Ectodermal cell (in vitro differentiated cells): ENCODE measurements at regions not wholly inside any gene's neighbourhood (a gene's known extent, or its start where the extent isn't known, plus 50 kb on each side); places are given as distances from the start of the nearest gene placed in this dataset.
"Not testable (repeated sequence)": the region's sequence is repeated elsewhere in the genome, so short reads cannot be mapped to it uniquely, and the experiment has no call there.

ENCODE experiments used
- H3K27ac ChIP-seq: 2 replicates; pipeline ENCODE4 v1.7.0; 2013; ENCODE audit warnings: mild to moderate bottlenecking, low read depth, low read length; ENCODE audit not compliant: insufficient read depth, poor library complexity, severe bottlenecking
- H3K27me3 ChIP-seq: 2 replicates; pipeline ENCODE4 v1.7.0; 2013; ENCODE audit warnings: mild to moderate bottlenecking, low read length; ENCODE audit not compliant: insufficient read depth, control insufficient read depth, poor library complexity, severe bottlenecking
- H3K36me3 ChIP-seq: one replicate; pipeline ENCODE4 v1.7.0; 2013; ENCODE audit warnings: low read length; ENCODE audit not compliant: control insufficient read depth, insufficient read depth
- H3K4me1 ChIP-seq: one replicate; pipeline ENCODE4 v1.7.0; 2013; ENCODE audit warnings: low read length; ENCODE audit not compliant: control insufficient read depth, insufficient read depth
- H3K4me3 ChIP-seq: 2 replicates; pipeline ENCODE4 v1.7.0; 2013; ENCODE audit warnings: low read depth, low read length, control low read depth; ENCODE audit not compliant: insufficient read depth
- H3K9me3 ChIP-seq: 2 replicates; pipeline ENCODE4 v1.7.0; 2013; ENCODE audit warnings: mild to moderate bottlenecking, low read length, moderate library complexity; ENCODE audit not compliant: control insufficient read depth
- WGBS, 2 experiments: methylation state at CpG; one replicate each; pipeline ENCODE4 v1.1.7; 2013; ENCODE audit warnings: missing lambda C conversion rate in 2 of 2; 5-methylcytosine and 5-hydroxymethylcytosine counted together

GRCh38 chr19:14265290-14266036 is 59.5 kb upstream of the ADGRL1 start:
- H3K27me3 ChIP-seq, result peaks cover 19% of the 10 kb centered on the region
- H3K27ac ChIP-seq, result no peak overlapping the region
- H3K36me3 ChIP-seq, result no peaks in the 10 kb centered on the region
- peaks cover 7% of the 10 kb centered on the region for H3K4me1 ChIP-seq
- WGBS, 2 experiments, result 2 to 4% methylated on average over 37 of the region's 37 CpGs
- peak overlapping the region; percentile 25 for H3K4me3 ChIP-seq
- no peaks in the 10 kb centered on the region for H3K9me3 ChIP-seq

DNA sequence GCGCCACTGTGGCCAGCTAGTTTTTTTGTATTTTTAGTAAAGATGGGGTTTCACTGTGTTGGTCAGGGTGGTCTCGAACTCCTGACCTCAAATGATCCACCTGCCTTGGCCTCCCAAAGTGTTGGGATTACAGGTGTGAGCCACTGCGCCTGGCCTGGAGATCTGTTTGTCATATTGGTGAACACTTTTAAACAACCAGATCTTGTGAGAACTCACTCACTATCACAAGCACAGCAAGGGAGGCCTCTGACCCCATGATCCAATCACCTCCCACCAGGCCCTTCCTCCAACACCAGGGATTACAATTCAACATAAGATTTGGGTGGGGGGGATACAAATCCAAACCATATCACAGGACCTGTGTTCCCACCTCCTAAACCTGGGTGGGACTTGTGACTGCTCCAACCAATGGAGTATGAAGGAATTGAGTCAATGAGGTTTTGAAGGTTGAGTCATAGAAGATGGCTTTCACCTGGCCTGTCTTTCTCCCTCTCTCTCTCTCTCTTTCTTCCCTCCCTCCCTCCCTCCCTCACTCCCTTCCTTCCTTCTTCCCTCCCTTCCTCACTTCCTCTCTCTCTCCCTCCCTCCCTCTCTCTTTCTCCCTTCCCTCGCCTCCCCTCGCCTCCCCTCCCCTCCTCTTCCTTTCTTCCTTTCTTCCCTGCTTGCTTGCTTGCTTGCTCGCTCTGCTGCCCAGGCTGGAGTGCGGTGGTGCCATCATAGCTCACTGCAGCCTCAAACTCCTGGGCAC is 50.1 kb upstream of the ADGRL1 start:
- H3K27ac ChIP-seq, H3K4me1 ChIP-seq, H3K9me3 ChIP-seq, H3K4me3 ChIP-seq, H3K27me3 ChIP-seq, H3K36me3 ChIP-seq: not testable (repeated sequence)
- WGBS, 2 experiments, result 74 to 76% methylated on average over 7 of the region's 7 CpGs
